Upper lobe of left lung (tissue), 6 donors: ENCODE measurements at regions not wholly inside any gene's neighbourhood (a gene's known extent, or its start where the extent isn't known, plus 50 kb on each side); places are given as distances from the start of the nearest gene placed in this dataset.

Source experiments
- ATAC-seq, 2 donors: fragments of 200-7000 bp; cut with Tn5 transposase; one replicate each; pipeline ENCODE4 v1.9.1; 2022; ENCODE audit warnings: mild to moderate bottlenecking in 2 of 2, moderate library complexity in 2 of 2; ENCODE audit not compliant: low FRiP score in 2 of 2
- DNase-seq, 2 donors: peaks; one replicate each; pipeline ENCODE4 v3.0.0-alpha.2; 2019 to 2020
- H3K27ac ChIP-seq, 4 donors: fragments of 200-600 bp; sonication (generic); one replicate each; pipeline ENCODE4 v1.5.1; 2016 to 2019
- H3K27me3 ChIP-seq, 4 donors: fragments of 200-600 bp; sonication (generic); one replicate each; pipeline ENCODE4 v1.5.1; 2017 to 2019
- H3K36me3 ChIP-seq, 4 donors: fragments of 200-600 bp; sonication (generic); one replicate each; pipeline ENCODE4 v1.5.1; 2016 to 2019
- H3K4me1 ChIP-seq, 4 donors: fragments of 200-600 bp; sonication (generic); one replicate each; pipeline ENCODE4 v1.5.1; 2018 to 2019
- H3K4me3 ChIP-seq, 4 donors: fragments of 200-600 bp; sonication (generic); one replicate each; pipeline ENCODE4 v1.5.1; 2017 to 2019; ENCODE audit warnings: mild to moderate bottlenecking in 2 of 4, moderate library complexity in 1 of 4
- H3K9me3 ChIP-seq, 4 donors: fragments of 200-600 bp; sonication (generic); one replicate each; pipeline ENCODE4 v1.5.1; 2018 to 2019
- EP300 ChIP-seq, 4 donors: sonication (generic); formaldehyde crosslinking; IDR thresholded peaks; one replicate each; pipeline ENCODE4 v1.5.1; 2017; ENCODE audit warnings: antibody characterized with exemption in 4 of 4, control low read depth in 2 of 4
- POLR2A ChIP-seq, 4 donors: fragments of 450-650 bp; IDR thresholded peaks; one replicate each; pipeline ENCODE4 v1.5.1; 2016 to 2017; ENCODE audit warnings: antibody characterized with exemption in 4 of 4, mild to moderate bottlenecking in 2 of 4
- POLR2AphosphoS5 ChIP-seq, 2 donors: sonication (generic); formaldehyde crosslinking; IDR thresholded peaks; one replicate each; pipeline ENCODE4 v1.5.1; 2017; ENCODE audit warnings: antibody characterized with exemption in 2 of 2
- WGBS, 2 donors: methylation state at CpG; one replicate each; pipeline ENCODE4 v1.1.5; 2017 to 2018; 5-methylcytosine and 5-hydroxymethylcytosine counted together
- TF ChIP-seq, protein P1 (sequence below), 6 experiments: fragments of 450-650 bp in 4 of 6; fragments of 200-600 bp in 2 of 6; sonication (generic) in 2 of 6; IDR thresholded peaks; one replicate each; pipeline ENCODE4 v1.5.1; 2016 to 2019; ENCODE audit warnings: antibody characterized with exemption in 6 of 6
- donor health status: DM: no; HTN: no; CAD: no; lungs with moderate emphysema.
- donor health status: DM: no; HTN: yes; CAD: no; lungs with severe emphysema.

DNA sequence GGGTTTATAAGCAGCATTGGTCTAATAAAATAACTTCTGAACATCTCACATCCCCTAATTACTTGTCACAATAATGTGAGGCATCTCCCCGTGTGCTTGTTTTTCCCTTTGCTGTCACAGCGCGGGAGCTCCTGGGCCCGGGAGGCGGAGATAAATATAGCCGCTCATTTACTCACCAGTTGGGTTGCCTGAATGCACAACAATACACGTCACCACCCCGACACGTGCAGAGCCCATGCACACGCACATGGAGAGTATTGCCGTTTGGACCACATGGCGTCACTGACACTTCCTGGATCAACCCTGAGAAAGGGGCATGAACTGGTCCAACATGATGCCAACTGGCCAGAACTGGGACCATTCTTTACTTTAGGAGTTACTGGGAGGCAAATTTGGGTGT lies 76.2 kb downstream of the MRPL46 start:
- no peaks in the 10 kb centered on the region for H3K4me1 ChIP-seq
- TF ChIP-seq POLR2AphosphoS5 (IDR thresholded peaks at IDR 0.05) (no peak), EP300 (IDR thresholded peaks at IDR 0.05) (no peak)
- TF ChIP-seq, protein P1, sequence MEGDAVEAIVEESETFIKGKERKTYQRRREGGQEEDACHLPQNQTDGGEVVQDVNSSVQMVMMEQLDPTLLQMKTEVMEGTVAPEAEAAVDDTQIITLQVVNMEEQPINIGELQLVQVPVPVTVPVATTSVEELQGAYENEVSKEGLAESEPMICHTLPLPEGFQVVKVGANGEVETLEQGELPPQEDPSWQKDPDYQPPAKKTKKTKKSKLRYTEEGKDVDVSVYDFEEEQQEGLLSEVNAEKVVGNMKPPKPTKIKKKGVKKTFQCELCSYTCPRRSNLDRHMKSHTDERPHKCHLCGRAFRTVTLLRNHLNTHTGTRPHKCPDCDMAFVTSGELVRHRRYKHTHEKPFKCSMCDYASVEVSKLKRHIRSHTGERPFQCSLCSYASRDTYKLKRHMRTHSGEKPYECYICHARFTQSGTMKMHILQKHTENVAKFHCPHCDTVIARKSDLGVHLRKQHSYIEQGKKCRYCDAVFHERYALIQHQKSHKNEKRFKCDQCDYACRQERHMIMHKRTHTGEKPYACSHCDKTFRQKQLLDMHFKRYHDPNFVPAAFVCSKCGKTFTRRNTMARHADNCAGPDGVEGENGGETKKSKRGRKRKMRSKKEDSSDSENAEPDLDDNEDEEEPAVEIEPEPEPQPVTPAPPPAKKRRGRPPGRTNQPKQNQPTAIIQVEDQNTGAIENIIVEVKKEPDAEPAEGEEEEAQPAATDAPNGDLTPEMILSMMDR (IDR thresholded peaks at IDR 0.05): no peak
- H3K9me3 ChIP-seq: no peaks in the 10 kb centered on the region
- no peaks in the 10 kb centered on the region for H3K27me3 ChIP-seq
- 88 to 93% methylated on average over 12 of the region's 12 CpGs for WGBS, 2 donors
- no peak for ATAC-seq
- H3K4me3 ChIP-seq: no peak overlapping the region
- no peak overlapping the region for H3K27ac ChIP-seq
- H3K36me3 ChIP-seq: no peaks in the 10 kb centered on the region
- DNase-seq: no peak

DNA sequence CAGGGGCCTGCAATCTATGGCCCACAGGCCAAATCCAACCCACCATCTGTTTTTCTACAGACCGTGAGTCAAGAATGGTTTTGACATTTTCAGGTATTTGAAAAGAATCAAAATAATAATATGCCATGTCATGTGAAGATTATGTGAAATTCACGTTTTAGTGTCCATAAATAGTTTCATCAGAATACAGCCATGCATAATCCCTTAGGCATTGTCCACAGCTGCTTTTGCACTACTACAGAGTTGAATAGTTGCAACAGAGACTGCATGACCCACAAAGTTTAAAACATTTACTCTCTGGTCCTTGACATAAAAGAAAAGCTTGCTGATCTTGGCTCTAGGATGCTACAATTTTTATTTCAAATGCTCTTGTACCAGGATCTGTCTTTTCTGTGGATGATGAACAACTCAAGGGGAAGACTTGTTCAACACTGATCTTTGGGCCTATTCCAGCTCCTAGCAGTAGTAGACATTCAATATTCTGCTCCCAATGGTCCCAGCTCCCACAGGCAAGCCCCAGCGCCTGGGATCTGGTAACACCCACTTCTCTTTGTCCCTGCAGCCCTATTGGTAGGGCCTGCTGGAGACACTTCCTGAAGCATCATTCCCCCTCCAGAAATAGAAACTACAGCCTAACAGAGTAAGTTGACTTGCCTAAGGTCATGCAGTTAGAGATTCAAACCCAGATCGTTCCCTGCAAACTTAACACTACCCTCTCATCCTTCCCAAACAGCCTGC lies 76.9 kb downstream of the MRPL46 start:
- TF ChIP-seq POLR2A (IDR thresholded peaks at IDR 0.05) (no peak), EP300 (IDR thresholded peaks at IDR 0.05) (no peak), POLR2AphosphoS5 (IDR thresholded peaks at IDR 0.05) (no peak)
- TF ChIP-seq, protein P1 (IDR thresholded peaks at IDR 0.05): no peak
- no peaks in the 10 kb centered on the region for H3K27me3 ChIP-seq
- H3K4me1 ChIP-seq: no peaks in the 10 kb centered on the region
- WGBS, 2 donors: 68 to 72% methylated on average over 4 of the region's 4 CpGs
- no peaks in the 10 kb centered on the region for H3K36me3 ChIP-seq
- DNase-seq (no peak), ATAC-seq (no peak)
- H3K4me3 ChIP-seq: no peak overlapping the region
- no peaks in the 10 kb centered on the region for H3K9me3 ChIP-seq
- no peak overlapping the region for H3K27ac ChIP-seq

DNA sequence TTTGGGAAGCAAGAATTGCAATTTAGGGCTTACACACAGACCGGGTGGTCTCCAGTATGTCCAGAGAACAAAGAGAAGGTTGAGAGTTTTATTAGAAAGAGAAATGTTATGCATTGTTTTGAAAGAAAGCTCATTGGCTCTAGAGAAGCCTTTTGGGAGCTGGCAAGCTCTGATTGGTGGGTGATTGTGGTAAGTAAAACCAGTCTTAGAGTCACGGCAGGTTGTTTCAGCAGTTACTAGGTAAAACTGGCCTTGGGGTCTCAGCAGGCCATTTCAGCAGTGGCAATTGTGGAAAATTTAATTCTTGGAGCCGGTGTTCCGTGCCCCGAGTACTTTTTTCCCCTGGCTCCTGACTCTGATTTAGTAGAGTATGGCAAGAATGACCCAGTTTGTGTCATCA lies 78.1 kb downstream of the MRPL46 start:
- no peak for ATAC-seq
- H3K4me1 ChIP-seq: no peaks in the 10 kb centered on the region
- H3K36me3 ChIP-seq: no peaks in the 10 kb centered on the region
- H3K27ac ChIP-seq: no peak overlapping the region
- no peak overlapping the region for H3K4me3 ChIP-seq
- no peak for DNase-seq
- H3K27me3 ChIP-seq: no peaks in the 10 kb centered on the region
- H3K9me3 ChIP-seq: no peaks in the 10 kb centered on the region
- TF ChIP-seq EP300 (IDR thresholded peaks at IDR 0.05): no peak
- TF ChIP-seq, protein P1 (IDR thresholded peaks at IDR 0.05): no peak
- TF ChIP-seq POLR2A (IDR thresholded peaks at IDR 0.05): no peak
- no peak for TF ChIP-seq POLR2AphosphoS5 (IDR thresholded peaks at IDR 0.05)
- WGBS, 2 donors: 89 to 93% methylated on average over 5 of the region's 5 CpGs

DNA sequence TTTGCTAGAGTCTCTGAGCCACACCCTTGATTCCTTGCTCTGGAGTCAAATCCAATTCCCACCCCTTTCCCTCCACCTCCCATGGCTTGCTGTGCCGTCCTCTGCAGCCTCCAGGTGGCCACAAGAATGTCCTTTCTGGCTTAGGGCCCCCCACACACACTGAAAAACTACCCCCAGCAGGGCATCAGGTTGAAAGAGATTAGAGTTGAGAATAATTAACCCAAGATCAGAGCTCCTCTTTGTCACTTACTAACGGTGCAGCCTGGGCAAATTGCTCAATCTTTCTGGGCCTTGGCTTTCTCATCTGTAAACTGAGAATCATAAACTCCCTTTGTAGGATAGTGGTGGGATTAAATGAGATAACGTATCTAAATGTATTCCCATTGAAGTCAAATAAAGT lies 78.5 kb downstream of the MRPL46 start:
- H3K27ac ChIP-seq: no peak overlapping the region
- DNase-seq: no peak
- WGBS, 2 donors: 42 to 45% methylated on average over 3 of the region's 3 CpGs
- H3K4me3 ChIP-seq: no peak overlapping the region
- no peaks in the 10 kb centered on the region for H3K4me1 ChIP-seq
- no peaks in the 10 kb centered on the region for H3K27me3 ChIP-seq
- no peak for ATAC-seq
- TF ChIP-seq POLR2A (IDR thresholded peaks at IDR 0.05) (no peak), EP300 (IDR thresholded peaks at IDR 0.05) (no peak), POLR2AphosphoS5 (IDR thresholded peaks at IDR 0.05) (no peak)
- TF ChIP-seq, protein P1 (IDR thresholded peaks at IDR 0.05): no peak
- no peaks in the 10 kb centered on the region for H3K9me3 ChIP-seq
- no peaks in the 10 kb centered on the region for H3K36me3 ChIP-seq

DNA sequence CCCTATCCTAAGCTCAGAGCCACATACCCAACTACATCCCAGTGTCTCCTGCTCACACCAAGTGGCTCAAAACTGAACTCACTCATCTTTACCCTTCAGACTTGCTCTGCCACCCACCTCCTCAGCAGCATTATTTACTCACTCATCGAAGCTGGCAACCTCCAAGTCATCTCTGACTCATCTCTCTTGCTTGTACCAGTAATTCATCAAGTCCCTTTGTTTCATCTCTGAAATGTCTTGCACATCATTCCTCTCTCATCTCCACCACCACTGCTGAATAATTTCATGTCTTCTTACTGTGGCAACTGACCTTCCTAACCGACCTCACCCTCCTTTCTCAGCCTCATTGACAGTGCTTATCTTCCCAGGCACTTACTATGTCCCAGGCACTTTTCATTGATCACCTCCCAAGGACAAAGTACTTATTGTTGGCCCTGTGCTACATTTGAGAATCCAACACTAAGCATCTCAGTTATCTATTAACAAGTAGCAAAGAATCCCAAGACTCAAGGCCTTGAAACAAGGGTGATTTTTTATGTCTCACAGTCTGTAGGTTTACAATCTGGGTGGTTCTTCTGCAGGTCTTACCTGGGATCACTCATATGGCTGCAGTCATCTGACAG lies 82.0 kb downstream of the MRPL46 start:
- ATAC-seq: no peak
- TF ChIP-seq POLR2AphosphoS5 (IDR thresholded peaks at IDR 0.05) (no peak), EP300 (IDR thresholded peaks at IDR 0.05) (no peak), POLR2A (IDR thresholded peaks at IDR 0.05) (no peak)
- TF ChIP-seq, protein P1 (IDR thresholded peaks at IDR 0.05): no peak
- 33 to 42% methylated on average over 2 of the region's 2 CpGs for WGBS, 2 donors

More for the DNA sequence above, 82.0 kb downstream of the MRPL46 start:
- no peaks in the 10 kb centered on the region for H3K4me1 ChIP-seq
- H3K36me3 ChIP-seq: no peaks in the 10 kb centered on the region
- H3K27ac ChIP-seq: no peak overlapping the region
- DNase-seq: no peak
- H3K4me3 ChIP-seq: no peak overlapping the region
- no peaks in the 10 kb centered on the region for H3K27me3 ChIP-seq
- H3K9me3 ChIP-seq: no peaks in the 10 kb centered on the region
